HUES64 (cell line): ENCODE measurements at regions not wholly inside any gene's neighbourhood (a gene's known extent, or its start where the extent isn't known, plus 50 kb on each side); places are given as distances from the start of the nearest gene placed in this dataset.

ENCODE experiments used
- H3K27ac ChIP-seq: 2 replicates; pipeline ENCODE4 v1.7.0; 2013; ENCODE audit warnings: low read depth, low read length, inconsistent platforms
- H3K27me3 ChIP-seq: 2 replicates; pipeline ENCODE4 v1.6.1; 2013; ENCODE audit warnings: mild to moderate bottlenecking, low read length; ENCODE audit not compliant: insufficient read depth
- H3K36me3 ChIP-seq: 2 replicates; pipeline ENCODE4 v1.6.1; 2013; ENCODE audit warnings: mild to moderate bottlenecking, low read length; ENCODE audit not compliant: insufficient read depth
- H3K4me1 ChIP-seq: 2 replicates; pipeline ENCODE4 v1.6.1; 2013; ENCODE audit warnings: mild to moderate bottlenecking, low read length, moderate library complexity; ENCODE audit not compliant: insufficient read depth
- H3K4me3 ChIP-seq: 2 replicates; pipeline ENCODE4 v1.5.1; 2013; ENCODE audit warnings: mild to moderate bottlenecking, low read length, moderate library complexity
- H3K9ac ChIP-seq: 2 replicates; pipeline ENCODE4 v1.6.1; 2013; ENCODE audit warnings: mild to moderate bottlenecking, low read depth, low read length
- H3K9me3 ChIP-seq: 2 replicates; pipeline ENCODE4 v1.6.1; 2013; ENCODE audit warnings: low read depth, low read length; ENCODE audit not compliant: insufficient read depth
- WGBS: fragments of 150-250, 120-280 bp; methylation state at CpG from one replicate; pipeline ENCODE4 v1.1.7; 2013; ENCODE audit warnings: missing lambda C conversion rate; 5-methylcytosine and 5-hydroxymethylcytosine counted together

GRCh38 chr3:31461426-31461825 lies 71.3 kb upstream of the STT3B start:
- Histone ChIP-seq H3K9me3 (no peaks in the 10 kb centered on the region), H3K27ac (no peak overlapping the region), H3K9ac (no peak overlapping the region), H3K36me3 (no peaks in the 10 kb centered on the region), H3K27me3 (no peaks in the 10 kb centered on the region), H3K4me3 (no peak overlapping the region), H3K4me1 (peaks cover 3% of the 10 kb centered on the region)
- WGBS: 88% methylated on average over 2 of the region's 2 CpGs

GRCh38 chr3:31462050-31462569 lies 70.6 kb upstream of the STT3B start:
- no peak overlapping the region for H3K9ac ChIP-seq
- H3K4me3 ChIP-seq: no peak overlapping the region
- H3K4me1 ChIP-seq: peaks cover 10% of the 10 kb centered on the region
- no peak overlapping the region for H3K27ac ChIP-seq
- H3K36me3 ChIP-seq: no peaks in the 10 kb centered on the region
- no peaks in the 10 kb centered on the region for H3K9me3 ChIP-seq
- WGBS: 80% methylated on average over 4 of the region's 4 CpGs
- no peaks in the 10 kb centered on the region for H3K27me3 ChIP-seq

- no peaks in the 10 kb centered on the region for H3K36me3 ChIP-seq
- H3K27me3 ChIP-seq: no peaks in the 10 kb centered on the region
- no peak overlapping the region for H3K4me3 ChIP-seq
- no peak overlapping the region for H3K27ac ChIP-seq
- peaks cover 15% of the 10 kb centered on the region for H3K4me1 ChIP-seq
- no peak overlapping the region for H3K9ac ChIP-seq
- no peaks in the 10 kb centered on the region for H3K9me3 ChIP-seq
Observed at GRCh38 chr3:31465999-31466398, 66.7 kb upstream of the STT3B start.

- Histone ChIP-seq H3K9ac (no peak overlapping the region), H3K27me3 (no peaks in the 10 kb centered on the region), H3K4me1 (peaks cover 15% of the 10 kb centered on the region), H3K4me3 (no peak overlapping the region), H3K36me3 (no peaks in the 10 kb centered on the region), H3K9me3 (no peaks in the 10 kb centered on the region), H3K27ac (no peak overlapping the region)
- 63% methylated on average over 2 of the region's 2 CpGs for WGBS
Observed at GRCh38 chr3:31466866-31467265, 65.9 kb upstream of the STT3B start.

GRCh38 chr3:31468433-31468832 lies 64.3 kb upstream of the STT3B start:
- no peak overlapping the region for H3K4me3 ChIP-seq
- no peaks in the 10 kb centered on the region for H3K36me3 ChIP-seq
- no peaks in the 10 kb centered on the region for H3K9me3 ChIP-seq
- peaks cover 15% of the 10 kb centered on the region for H3K4me1 ChIP-seq
- no peaks in the 10 kb centered on the region for H3K27me3 ChIP-seq
- 94% methylated on average over 3 of the region's 3 CpGs for WGBS
- H3K27ac ChIP-seq: no peak overlapping the region
- H3K9ac ChIP-seq: no peak overlapping the region

GRCh38 chr3:31469385-31469784 lies 63.3 kb upstream of the STT3B start:
- Histone ChIP-seq H3K36me3 (no peaks in the 10 kb centered on the region), H3K4me1 (peaks cover 15% of the 10 kb centered on the region), H3K9me3 (no peaks in the 10 kb centered on the region), H3K4me3 (no peak overlapping the region), H3K27ac (no peak overlapping the region), H3K27me3 (no peaks in the 10 kb centered on the region), H3K9ac (no peak overlapping the region)
- WGBS: 98% methylated on average over 3 of the region's 3 CpGs

GRCh38 chr3:31472479-31473390 lies 60.0 kb upstream of the STT3B start:
- no peaks in the 10 kb centered on the region for H3K9me3 ChIP-seq
- H3K36me3 ChIP-seq: no peaks in the 10 kb centered on the region
- H3K27ac ChIP-seq: no peak overlapping the region
- no peaks in the 10 kb centered on the region; the same call in 1 of the 2 replicates for H3K4me1 ChIP-seq
- WGBS: 88% methylated on average over 7 of the region's 7 CpGs
- no peak overlapping the region for H3K4me3 ChIP-seq
- H3K9ac ChIP-seq: no peak overlapping the region
- no peaks in the 10 kb centered on the region for H3K27me3 ChIP-seq

- H3K4me1 ChIP-seq: no peaks in the 10 kb centered on the region
- H3K4me3 ChIP-seq: no peak overlapping the region
- no peaks in the 10 kb centered on the region for H3K27me3 ChIP-seq
- no peaks in the 10 kb centered on the region for H3K9me3 ChIP-seq
- H3K36me3 ChIP-seq: no peaks in the 10 kb centered on the region
- 87% methylated on average over 4 of the region's 4 CpGs for WGBS
- H3K9ac ChIP-seq: no peak overlapping the region
- no peak overlapping the region for H3K27ac ChIP-seq
Observed at GRCh38 chr3:31476209-31476608, 56.5 kb upstream of the STT3B start.

- H3K36me3 ChIP-seq: no peaks in the 10 kb centered on the region
- no peaks in the 10 kb centered on the region for H3K9me3 ChIP-seq
- WGBS: 100% methylated on average over 1 of the region's 1 CpG
Observed at GRCh38 chr3:31479431-31479830, 53.3 kb upstream of the STT3B start.

GRCh38 chr3:31481697-31482096 lies 51.0 kb upstream of the STT3B start:
- 100% methylated on average over 1 of the region's 3 CpGs for WGBS

More at GRCh38 chr3:31479431-31479830, 53.3 kb upstream of the STT3B start:
- H3K4me1 ChIP-seq: no peaks in the 10 kb centered on the region
- no peak overlapping the region for H3K9ac ChIP-seq
- no peak overlapping the region for H3K4me3 ChIP-seq
- H3K27ac ChIP-seq: no peak overlapping the region
- H3K27me3 ChIP-seq: no peaks in the 10 kb centered on the region

GRCh38 chr3:31482493-31483200 lies 50.1 kb upstream of the STT3B start:
- no peak overlapping the region for H3K9ac ChIP-seq
- no peaks in the 10 kb centered on the region for H3K9me3 ChIP-seq
- no peak overlapping the region for H3K27ac ChIP-seq
- H3K27me3 ChIP-seq: no peaks in the 10 kb centered on the region
- H3K4me3 ChIP-seq: no peak overlapping the region
- 0 out of 2 replicates have a peak, but pooled peaks cover 3% of the 10 kb centered on the region for H3K4me1 ChIP-seq
- 92% methylated on average over 2 of the region's 3 CpGs for WGBS
- no peaks in the 10 kb centered on the region for H3K36me3 ChIP-seq

More at GRCh38 chr3:31481697-31482096, 51.0 kb upstream of the STT3B start:
- 0 out of 2 replicates have a peak, but pooled peaks cover 3% of the 10 kb centered on the region for H3K4me1 ChIP-seq
- no peak overlapping the region for H3K27ac ChIP-seq
- H3K4me3 ChIP-seq: no peak overlapping the region
- H3K36me3 ChIP-seq: no peaks in the 10 kb centered on the region
- no peaks in the 10 kb centered on the region for H3K9me3 ChIP-seq
- no peak overlapping the region for H3K9ac ChIP-seq
- no peaks in the 10 kb centered on the region for H3K27me3 ChIP-seq
